RWPE1 (cell line): ENCODE measurements at regions not wholly inside any gene's neighbourhood (a gene's known extent, or its start where the extent isn't known, plus 50 kb on each side); places are given as distances from the start of the nearest gene placed in this dataset.

Source experiments
- CTCF ChIA-PET: fragments of 350-600 bp; sonication (Branson Sonifier 250); formaldehyde crosslinking; extraction: SDS; loops from one replicate; lab custom pipeline; 2021; lab: Yijun Ruan, JAX
- POLR2A ChIA-PET: fragments of 400-600 bp; formaldehyde crosslinking; extraction: SDS; loops from one replicate; lab custom pipeline; 2020; ENCODE audit warnings: antibody characterized with exemption; ENCODE audit not compliant: low non-redundant PET; lab: Yijun Ruan, JAX
- DNase-seq: peaks from one replicate; pipeline ENCODE4 v3.0.0; 2012; ENCODE audit warnings: low spot score
- H3K27ac ChIP-seq: fragments of 450-650 bp; 2 replicates; pipeline ENCODE4 v1.5.1; 2017
- TF ChIP-seq, protein P1 (sequence below): fragments of 450-650 bp; conservative IDR thresholded peaks from 2 replicates; pipeline ENCODE4 v1.5.1; 2017; ENCODE audit warnings: low read depth, mild to moderate bottlenecking

DNA sequence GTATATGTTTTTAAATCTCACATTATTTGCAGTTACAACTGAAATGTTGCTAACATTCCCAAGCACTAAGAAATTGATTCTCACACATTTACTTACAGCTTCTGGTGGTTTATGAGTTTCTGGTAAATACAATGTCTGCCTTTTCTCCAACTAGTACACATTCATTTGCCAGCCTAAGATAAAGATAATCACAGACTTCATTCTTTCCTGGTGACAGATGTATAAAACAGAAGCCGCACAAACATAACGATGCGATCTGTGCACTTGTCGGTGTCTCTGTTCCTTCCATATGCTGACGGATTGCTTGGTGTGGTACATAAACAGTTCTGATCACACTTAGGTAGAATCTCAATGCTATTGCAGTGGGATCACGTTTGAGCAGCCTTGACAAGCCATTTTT, 100.4 kb upstream of the DDX18 start:
- TF ChIP-seq, protein P1, sequence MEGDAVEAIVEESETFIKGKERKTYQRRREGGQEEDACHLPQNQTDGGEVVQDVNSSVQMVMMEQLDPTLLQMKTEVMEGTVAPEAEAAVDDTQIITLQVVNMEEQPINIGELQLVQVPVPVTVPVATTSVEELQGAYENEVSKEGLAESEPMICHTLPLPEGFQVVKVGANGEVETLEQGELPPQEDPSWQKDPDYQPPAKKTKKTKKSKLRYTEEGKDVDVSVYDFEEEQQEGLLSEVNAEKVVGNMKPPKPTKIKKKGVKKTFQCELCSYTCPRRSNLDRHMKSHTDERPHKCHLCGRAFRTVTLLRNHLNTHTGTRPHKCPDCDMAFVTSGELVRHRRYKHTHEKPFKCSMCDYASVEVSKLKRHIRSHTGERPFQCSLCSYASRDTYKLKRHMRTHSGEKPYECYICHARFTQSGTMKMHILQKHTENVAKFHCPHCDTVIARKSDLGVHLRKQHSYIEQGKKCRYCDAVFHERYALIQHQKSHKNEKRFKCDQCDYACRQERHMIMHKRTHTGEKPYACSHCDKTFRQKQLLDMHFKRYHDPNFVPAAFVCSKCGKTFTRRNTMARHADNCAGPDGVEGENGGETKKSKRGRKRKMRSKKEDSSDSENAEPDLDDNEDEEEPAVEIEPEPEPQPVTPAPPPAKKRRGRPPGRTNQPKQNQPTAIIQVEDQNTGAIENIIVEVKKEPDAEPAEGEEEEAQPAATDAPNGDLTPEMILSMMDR = no peak
- CTCF ChIA-PET = interaction anchor here (0.6 kb wide), 1 partner anchor 863 kb away, joined by 3 read pairs; no protein-coding TSS in a partner anchor
- DNase-seq = no peak
- POLR2A ChIA-PET = no interaction called here
- no peak overlapping the region for H3K27ac ChIP-seq

DNA sequence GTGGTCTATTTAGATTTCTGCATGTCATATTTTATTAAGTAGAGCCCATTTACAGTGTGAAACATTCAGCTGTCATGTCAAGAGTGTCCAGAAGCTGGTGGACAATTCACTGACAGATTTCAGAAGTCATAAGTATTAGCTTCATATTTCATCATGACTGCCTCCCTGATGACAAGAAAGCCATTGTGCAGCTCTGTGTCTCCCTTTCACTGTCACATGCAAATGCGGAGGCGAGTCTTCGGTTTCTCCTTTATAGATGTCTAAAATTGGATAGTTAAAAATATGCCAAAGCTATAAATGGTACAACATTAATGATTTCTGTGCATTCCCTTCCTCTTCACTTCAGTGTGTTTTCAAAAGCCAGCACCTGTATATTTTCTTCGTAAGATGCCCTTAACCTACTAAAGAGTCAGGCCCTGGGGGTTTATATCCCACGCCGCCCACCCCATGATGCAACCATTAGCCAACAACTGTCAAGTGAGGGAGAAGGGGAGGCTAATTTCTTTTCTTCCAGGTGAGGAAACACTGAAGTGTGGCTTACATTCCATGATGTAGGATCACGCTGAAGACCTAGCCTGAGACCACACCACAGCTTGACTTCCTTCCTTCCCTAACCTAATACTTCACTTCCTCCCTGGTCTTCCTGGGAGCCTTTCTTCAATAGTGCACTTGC, 99.6 kb upstream of the DDX18 start:
- ChIA-PET POLR2A (no interaction called here), CTCF (no interaction called here)
- TF ChIP-seq, protein P1 = no peak
- no peak for DNase-seq
- no peak overlapping the region for H3K27ac ChIP-seq

DNA sequence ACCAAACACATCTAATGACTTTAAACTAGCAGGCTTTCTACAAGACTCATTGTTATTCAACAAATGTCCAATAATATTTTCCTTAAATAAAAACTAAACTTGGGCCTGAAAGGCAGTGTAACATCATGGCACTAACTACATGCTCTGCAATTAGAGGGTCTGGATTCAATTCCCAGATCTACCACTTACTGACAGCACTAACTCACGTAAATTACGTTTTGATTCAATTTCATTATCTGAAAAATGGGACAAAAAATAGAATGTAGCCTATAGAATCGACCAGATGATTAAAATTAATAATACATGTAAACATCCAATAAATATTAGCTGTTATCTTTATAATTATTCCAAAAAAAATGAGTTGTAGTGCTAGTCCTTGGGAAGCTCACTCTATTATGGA, 98.0 kb upstream of the DDX18 start:
- CTCF ChIA-PET = no interaction called here
- no peak for DNase-seq
- no peak overlapping the region for H3K27ac ChIP-seq
- POLR2A ChIA-PET = no interaction called here
- TF ChIP-seq, protein P1 = no peak

DNA sequence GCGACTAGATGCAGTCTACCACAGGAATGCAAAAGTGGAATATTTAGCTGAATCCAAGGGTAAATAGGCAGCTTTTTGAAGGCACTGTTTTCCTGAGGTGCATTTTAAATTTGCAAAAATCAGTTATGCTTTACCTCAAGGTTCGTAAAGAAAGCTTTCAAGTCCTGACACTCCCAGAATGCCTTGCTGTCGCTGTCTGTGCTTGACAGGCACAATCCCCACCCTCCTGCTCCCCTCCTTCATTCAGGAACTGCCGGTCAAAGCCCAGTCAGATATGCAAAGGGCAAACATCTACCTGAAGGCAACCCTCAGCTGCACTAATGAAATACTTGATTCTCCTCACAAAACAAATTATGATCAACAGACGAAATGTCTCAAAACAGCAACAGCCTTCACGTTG, 97.4 kb upstream of the DDX18 start:
- POLR2A ChIA-PET = no interaction called here
- DNase-seq = no peak
- CTCF ChIA-PET = no interaction called here

DNA sequence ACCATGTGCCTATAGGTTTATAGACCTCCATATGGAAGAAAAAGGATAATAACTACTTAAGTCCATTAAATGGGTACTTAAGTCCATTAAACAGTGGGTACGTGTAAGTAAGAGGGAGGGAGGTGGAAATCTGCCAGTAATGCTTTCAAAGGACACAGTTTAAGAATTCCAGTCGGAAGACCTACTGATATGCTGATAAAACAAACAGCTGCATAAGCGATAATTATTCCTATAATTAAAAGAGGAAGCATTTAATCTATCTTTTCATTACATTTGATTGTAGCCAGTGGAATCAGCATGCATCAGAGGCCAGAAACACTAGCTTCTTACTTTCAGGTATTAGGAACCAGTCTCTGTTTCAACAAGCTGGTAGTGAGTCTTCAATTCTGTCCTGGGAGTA, 96.4 kb upstream of the DDX18 start:
- TF ChIP-seq, protein P1 = no peak
- POLR2A ChIA-PET = no interaction called here
- DNase-seq = no peak
- H3K27ac ChIP-seq = no peak overlapping the region
- CTCF ChIA-PET = no interaction called here

More for the DNA sequence above, 97.4 kb upstream of the DDX18 start:
- TF ChIP-seq, protein P1 = no peak
- H3K27ac ChIP-seq = no peak overlapping the region

DNA sequence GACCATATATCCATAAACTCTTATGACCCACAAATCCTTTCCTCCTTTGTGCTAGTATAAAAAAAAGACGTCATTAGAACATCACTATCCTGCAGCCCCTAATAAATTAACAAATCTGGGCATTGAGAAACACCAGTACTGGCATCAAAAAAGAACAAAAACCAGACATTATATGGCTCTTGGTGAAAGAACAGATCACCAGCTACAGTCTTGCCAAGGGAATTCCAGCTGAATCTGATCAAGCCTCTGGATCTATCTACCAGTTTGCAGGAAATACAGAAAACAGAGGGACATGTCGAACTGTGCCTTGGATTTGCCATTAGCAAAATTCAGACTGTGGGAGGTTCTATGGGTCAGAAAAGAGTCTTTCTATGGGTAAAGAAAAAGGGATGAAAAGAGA, 93.7 kb upstream of the DDX18 start:
- CTCF ChIA-PET = no interaction called here
- TF ChIP-seq, protein P1 = no peak
- H3K27ac ChIP-seq = no peak overlapping the region
- POLR2A ChIA-PET = no interaction called here
- no peak for DNase-seq
